ENCODE measurements at regions not wholly inside any gene's neighbourhood (a gene's known extent, or its start where the extent isn't known, plus 50 kb on each side); places are given as distances from the start of the nearest gene placed in this dataset.

DNA sequence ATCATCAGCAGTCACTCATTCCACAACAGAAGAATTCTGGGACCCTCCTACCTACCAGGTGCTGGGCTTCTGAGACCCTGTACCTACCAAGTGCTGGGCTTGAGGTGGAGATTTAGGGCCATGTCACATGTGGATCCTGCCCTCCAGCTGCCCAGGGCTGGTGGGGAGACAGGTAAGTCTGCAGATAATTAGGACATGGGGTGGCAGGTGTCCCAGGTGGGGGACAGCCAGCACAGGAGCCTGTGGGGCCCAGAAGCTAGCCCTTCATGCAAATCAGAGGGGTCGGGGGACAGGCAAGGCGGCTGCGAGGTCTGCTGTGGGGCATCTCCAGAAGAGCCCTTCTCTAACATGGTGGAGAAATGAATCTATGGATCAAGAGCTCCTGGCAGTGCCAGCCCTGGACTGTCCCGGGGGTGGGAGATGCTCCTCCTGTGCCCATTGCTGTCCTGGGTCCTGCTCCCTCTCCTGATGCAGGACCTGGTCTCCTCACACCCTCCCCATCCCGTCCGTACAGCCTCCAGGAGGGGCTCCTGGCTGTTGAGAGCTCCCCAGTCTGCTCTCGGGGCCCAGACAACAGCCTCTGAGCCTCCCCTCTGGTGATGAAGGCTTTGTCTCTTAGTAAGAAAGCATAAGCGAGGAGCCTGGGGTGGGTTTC, 106.3 kb upstream of the GLI2 start:
- Histone ChIP-seq H3K4me2 (ENCODE audit: low read length) (no peak overlapping the region), H3K4me1 (ENCODE audit: control insufficient read depth, low read length) (no peaks in the 10 kb centered on the region), H3K9me2 (replicated peaks; ENCODE audit: control insufficient read depth, low read length) (no peaks in the 10 kb centered on the region), H3K36me3 (ENCODE audit: control insufficient read depth, low read length) (no peaks in the 10 kb centered on the region), H3K4me3 (ENCODE audit: low read length) (no peak overlapping the region), H3K27ac (ENCODE audit: low read depth, low read length) (no peak overlapping the region), H3K79me2 (ENCODE audit: control insufficient read depth, low read length) (no peaks in the 10 kb centered on the region), H3K27me3 (ENCODE audit: control insufficient read depth, low read length) (no peaks in the 10 kb centered on the region), H4K20me1 (ENCODE audit: control insufficient read depth, insufficient read depth, low read depth, low read length) (no peaks in the 10 kb centered on the region), H3K9me3 (ENCODE audit: control insufficient read depth, insufficient read depth, low read length) (no peaks in the 10 kb centered on the region), H3F3A (ENCODE audit: control insufficient read depth, insufficient read depth) (no peaks in the 10 kb centered on the region)
- TF ChIP-seq, protein P1, sequence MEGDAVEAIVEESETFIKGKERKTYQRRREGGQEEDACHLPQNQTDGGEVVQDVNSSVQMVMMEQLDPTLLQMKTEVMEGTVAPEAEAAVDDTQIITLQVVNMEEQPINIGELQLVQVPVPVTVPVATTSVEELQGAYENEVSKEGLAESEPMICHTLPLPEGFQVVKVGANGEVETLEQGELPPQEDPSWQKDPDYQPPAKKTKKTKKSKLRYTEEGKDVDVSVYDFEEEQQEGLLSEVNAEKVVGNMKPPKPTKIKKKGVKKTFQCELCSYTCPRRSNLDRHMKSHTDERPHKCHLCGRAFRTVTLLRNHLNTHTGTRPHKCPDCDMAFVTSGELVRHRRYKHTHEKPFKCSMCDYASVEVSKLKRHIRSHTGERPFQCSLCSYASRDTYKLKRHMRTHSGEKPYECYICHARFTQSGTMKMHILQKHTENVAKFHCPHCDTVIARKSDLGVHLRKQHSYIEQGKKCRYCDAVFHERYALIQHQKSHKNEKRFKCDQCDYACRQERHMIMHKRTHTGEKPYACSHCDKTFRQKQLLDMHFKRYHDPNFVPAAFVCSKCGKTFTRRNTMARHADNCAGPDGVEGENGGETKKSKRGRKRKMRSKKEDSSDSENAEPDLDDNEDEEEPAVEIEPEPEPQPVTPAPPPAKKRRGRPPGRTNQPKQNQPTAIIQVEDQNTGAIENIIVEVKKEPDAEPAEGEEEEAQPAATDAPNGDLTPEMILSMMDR (IDR thresholded peaks at IDR 0.05; ENCODE audit: low read depth, low read length, poor library complexity, severe bottlenecking): no peak
- no peak for TF ChIP-seq EZH2phosphoT487 (IDR thresholded peaks at IDR 0.05; ENCODE audit: borderline replicate concordance, low read length)

DNA sequence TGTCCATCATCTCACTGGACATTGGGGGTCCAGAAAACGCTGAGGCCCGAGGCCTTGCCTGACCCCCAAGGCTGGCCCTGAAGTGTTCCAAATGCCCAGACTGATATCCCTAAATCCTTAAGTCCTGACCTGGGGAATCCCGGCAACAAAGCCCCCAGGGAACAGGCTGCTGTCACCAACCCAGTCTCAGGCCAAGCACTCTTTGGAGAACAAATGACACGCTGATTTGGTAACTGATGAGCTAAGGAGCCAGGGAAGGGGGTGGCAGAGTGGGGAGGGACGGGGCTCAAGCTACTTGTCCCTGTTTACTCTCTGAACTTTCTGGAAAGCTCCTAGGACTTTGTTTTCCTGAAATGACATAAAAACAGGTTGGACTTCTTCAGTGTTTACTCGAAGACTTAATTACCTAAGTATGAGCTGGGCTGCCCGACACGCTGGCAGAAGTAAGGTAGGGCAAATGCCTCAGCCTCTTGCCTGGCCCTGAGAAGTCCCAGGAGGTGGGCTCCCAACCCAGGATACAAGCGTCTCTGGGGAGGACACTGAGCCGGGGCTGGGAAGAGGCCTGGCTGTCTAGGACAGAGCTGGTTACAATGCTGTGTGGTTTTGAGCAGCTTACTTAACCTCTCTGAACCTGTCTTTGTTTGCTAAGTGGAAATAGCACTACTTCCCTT, 105.5 kb upstream of the GLI2 start:
- H3K36me3 ChIP-seq (ENCODE audit: control insufficient read depth, low read length): no peaks in the 10 kb centered on the region
- H4K20me1 ChIP-seq (ENCODE audit: control insufficient read depth, insufficient read depth, low read depth, low read length): no peaks in the 10 kb centered on the region
- H3K27ac ChIP-seq (ENCODE audit: low read depth, low read length): no peak overlapping the region
- H3K79me2 ChIP-seq (ENCODE audit: control insufficient read depth, low read length): no peaks in the 10 kb centered on the region
- no peaks in the 10 kb centered on the region for H3K9me3 ChIP-seq (ENCODE audit: control insufficient read depth, insufficient read depth, low read length)
- H3K4me3 ChIP-seq (ENCODE audit: low read length): no peak overlapping the region
- no peak overlapping the region for H3K4me2 ChIP-seq (ENCODE audit: low read length)
- TF ChIP-seq EZH2phosphoT487 (IDR thresholded peaks at IDR 0.05; ENCODE audit: borderline replicate concordance, low read length): no peak
- no peaks in the 10 kb centered on the region for H3K9me2 ChIP-seq (replicated peaks; ENCODE audit: control insufficient read depth, low read length)
- H3F3A ChIP-seq (ENCODE audit: control insufficient read depth, insufficient read depth): no peaks in the 10 kb centered on the region
- H3K27me3 ChIP-seq (ENCODE audit: control insufficient read depth, low read length): no peaks in the 10 kb centered on the region
- H3K4me1 ChIP-seq (ENCODE audit: control insufficient read depth, low read length): no peaks in the 10 kb centered on the region

DNA sequence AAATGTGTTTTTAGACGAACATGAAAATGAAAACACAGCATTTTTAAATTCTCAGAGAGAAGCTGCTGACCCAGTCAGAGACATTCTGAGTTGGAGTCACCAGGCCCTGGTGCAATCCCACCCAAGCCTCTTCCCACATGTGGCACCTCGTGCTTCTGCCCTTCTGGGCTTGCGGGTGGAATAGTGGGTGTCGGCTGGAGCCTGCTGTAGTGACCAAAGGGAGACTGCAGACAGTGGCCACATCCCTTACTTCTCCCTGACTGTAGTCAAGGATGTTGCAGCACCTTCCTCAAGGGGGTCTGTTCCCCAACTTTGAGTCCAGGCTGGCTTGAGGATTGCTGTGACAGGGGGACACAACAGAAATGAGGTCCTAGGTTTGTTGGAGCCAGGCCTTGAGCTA, 104.4 kb upstream of the GLI2 start:
- no peaks in the 10 kb centered on the region for H4K20me1 ChIP-seq (ENCODE audit: control insufficient read depth, insufficient read depth, low read depth, low read length)
- H3K79me2 ChIP-seq (ENCODE audit: control insufficient read depth, low read length): no peaks in the 10 kb centered on the region
- H3K4me2 ChIP-seq (ENCODE audit: low read length): no peak overlapping the region
- H3K4me3 ChIP-seq (ENCODE audit: low read length): no peak overlapping the region
- H3K4me1 ChIP-seq (ENCODE audit: control insufficient read depth, low read length): no peaks in the 10 kb centered on the region
- no peak overlapping the region for H3K27ac ChIP-seq (ENCODE audit: low read depth, low read length)
- TF ChIP-seq EZH2phosphoT487 (IDR thresholded peaks at IDR 0.05; ENCODE audit: borderline replicate concordance, low read length): no peak
- TF ChIP-seq, protein P1 (IDR thresholded peaks at IDR 0.05; ENCODE audit: low read depth, low read length, poor library complexity, severe bottlenecking): no peak
- no peaks in the 10 kb centered on the region for H3F3A ChIP-seq (ENCODE audit: control insufficient read depth, insufficient read depth)
- no peaks in the 10 kb centered on the region for H3K27me3 ChIP-seq (ENCODE audit: control insufficient read depth, low read length)
- H3K9me2 ChIP-seq (replicated peaks; ENCODE audit: control insufficient read depth, low read length): no peaks in the 10 kb centered on the region
- no peaks in the 10 kb centered on the region for H3K9me3 ChIP-seq (ENCODE audit: control insufficient read depth, insufficient read depth, low read length)
- H3K36me3 ChIP-seq (ENCODE audit: control insufficient read depth, low read length): no peaks in the 10 kb centered on the region

DNA sequence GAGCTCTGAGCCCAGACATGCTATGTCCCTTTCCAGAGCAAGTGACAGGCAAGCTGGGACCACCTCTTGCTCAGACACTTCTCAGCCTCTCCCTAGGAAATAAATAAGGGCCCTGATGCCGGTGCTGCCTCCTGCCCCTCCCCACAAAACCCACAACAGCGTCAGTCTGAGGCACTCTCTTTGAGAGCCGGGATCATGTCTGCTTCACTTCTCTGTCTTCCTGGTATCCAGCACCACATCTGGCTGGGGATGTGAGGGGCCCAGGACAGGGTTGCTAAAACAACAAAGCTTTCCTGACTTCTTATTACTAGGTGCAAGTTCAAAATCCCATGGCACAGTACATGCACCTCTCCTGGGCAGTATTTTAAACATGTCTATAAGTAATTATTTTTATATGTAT, 103.9 kb upstream of the GLI2 start:
- no peaks in the 10 kb centered on the region for H3K36me3 ChIP-seq (ENCODE audit: control insufficient read depth, low read length)
- H3K27me3 ChIP-seq (ENCODE audit: control insufficient read depth, low read length): no peaks in the 10 kb centered on the region
- no peaks in the 10 kb centered on the region for H3K9me2 ChIP-seq (replicated peaks; ENCODE audit: control insufficient read depth, low read length)
- H3K4me2 ChIP-seq (ENCODE audit: low read length): no peak overlapping the region
- H3F3A ChIP-seq (ENCODE audit: control insufficient read depth, insufficient read depth): no peaks in the 10 kb centered on the region
- H3K27ac ChIP-seq (ENCODE audit: low read depth, low read length): no peak overlapping the region
- no peak for TF ChIP-seq EZH2phosphoT487 (IDR thresholded peaks at IDR 0.05; ENCODE audit: borderline replicate concordance, low read length)
- TF ChIP-seq, protein P1 (IDR thresholded peaks at IDR 0.05; ENCODE audit: low read depth, low read length, poor library complexity, severe bottlenecking): no peak
- no peaks in the 10 kb centered on the region for H3K4me1 ChIP-seq (ENCODE audit: control insufficient read depth, low read length)
- H3K9me3 ChIP-seq (ENCODE audit: control insufficient read depth, insufficient read depth, low read length): no peaks in the 10 kb centered on the region
- no peaks in the 10 kb centered on the region for H3K79me2 ChIP-seq (ENCODE audit: control insufficient read depth, low read length)
- no peaks in the 10 kb centered on the region for H4K20me1 ChIP-seq (ENCODE audit: control insufficient read depth, insufficient read depth, low read depth, low read length)
- H3K4me3 ChIP-seq (ENCODE audit: low read length): no peak overlapping the region
